K562 (cell line): ENCODE measurements at regions not wholly inside any gene's neighbourhood (a gene's known extent, or its start where the extent isn't known, plus 50 kb on each side); places are given as distances from the start of the nearest gene placed in this dataset.

Experiments used
- ARID4B ChIP-seq: sonication (generic); formaldehyde crosslinking; IDR thresholded peaks from 2 replicates; pipeline ENCODE4 v1.8.0; 2022; ENCODE audit warnings: mild to moderate bottlenecking, missing genetic modification reagents
- CCAR2 ChIP-seq: fragments of 200-400 bp; formaldehyde crosslinking; IDR thresholded peaks from 2 replicates; pipeline ENCODE4 v1.6.1; 2017; ENCODE audit warnings: mild to moderate bottlenecking, low read depth, low read length
- COPS2 ChIP-seq: fragments of 450-650 bp; conservative IDR thresholded peaks from 2 replicates; pipeline ENCODE4 v1.6.1; 2016; ENCODE audit warnings: mild to moderate bottlenecking, moderate library complexity
- CREB5 ChIP-seq: fragments of 250-450 bp; sonication (Bioruptor Pico); IDR thresholded peaks from 2 replicates; pipeline ENCODE4 v1.5.0; 2020; ENCODE audit warnings: mild to moderate bottlenecking
- ELF1 ChIP-seq: fragments of 200-800 bp; sonication (Bioruptor generic); IDR thresholded peaks from 2 replicates; pipeline ENCODE4 v1.6.1; 2016; ENCODE audit warnings: missing genetic modification characterization, missing compliant biosample characterization
- MBD2 ChIP-seq: sonication (generic); IDR thresholded peaks from 2 replicates; pipeline ENCODE4 v1.6.1; 2016; ENCODE audit warnings: low read depth, borderline replicate concordance
- MYBL2 ChIP-seq, 2 experiments: fragments of 450-650 bp in 1 of 2; sonication (generic) in 1 of 2; formaldehyde crosslinking in 1 of 2; IDR thresholded peaks; 2 replicates each; pipeline versions ENCODE4 v1.6.1 to v1.8.1; 2017 to 2022; ENCODE audit warnings: borderline replicate concordance in 1 of 2, inconsistent platforms in 1 of 2, low read depth in 1 of 2, mild to moderate bottlenecking in 1 of 2, missing genetic modification reagents in 1 of 2, moderate library complexity in 1 of 2
- NFE2L1 ChIP-seq: fragments of 450-650 bp; IDR thresholded peaks from 2 replicates; pipeline ENCODE4 v1.6.1; 2016; ENCODE audit warnings: missing genetic modification characterization, low read depth, mild to moderate bottlenecking, missing compliant biosample characterization, moderate library complexity, borderline replicate concordance
- PRDM10 ChIP-seq: fragments of 450-650 bp; IDR thresholded peaks from 2 replicates; pipeline ENCODE4 v1.6.1; 2018; ENCODE audit not compliant: partially characterized antibody
- RBM39 ChIP-seq: fragments of 200-400 bp; formaldehyde crosslinking; optimal IDR thresholded peaks from 2 replicates; pipeline ENCODE3; 2018; ENCODE audit warnings: low read depth, low read length
- SNRNP70 ChIP-seq: fragments of 200-400 bp; formaldehyde crosslinking; optimal IDR thresholded peaks from 2 replicates; pipeline ENCODE3; 2017; ENCODE audit warnings: low read depth, low read length
- TRIM25 ChIP-seq: fragments of 450-650 bp; IDR thresholded peaks from 2 replicates; pipeline ENCODE4 v1.7.0; 2016; ENCODE audit warnings: borderline replicate concordance
- XRCC4 ChIP-seq: IDR thresholded peaks from one replicate; pipeline ENCODE4 v1.6.1; 2011; ENCODE audit not compliant: insufficient read depth, insufficient read length; ENCODE audit errors: extremely low read depth
- ZNF695 ChIP-seq: fragments of 450-650 bp; formaldehyde crosslinking; IDR thresholded peaks from 2 replicates; pipeline ENCODE4 v1.4.0; 2020; ENCODE audit warnings: mild to moderate bottlenecking, moderate library complexity

GRCh38 chr17:27986805-27987684 lies 55.4 kb upstream of the NLK start (continued):
- TF ChIP-seq NFE2L1 (tag) (no peak), RBM39 (no peak), SNRNP70 (no peak), TRIM25 (no peak), CREB5 (no peak), ARID4B (CRISPR knock-in tag) (no peak), MYBL2 (IDR thresholded peaks at IDR 0.05; ENCODE audit: low read depth) (no peak), MYBL2 (CRISPR knock-in tag; IDR thresholded peaks at IDR 0.05; ENCODE audit: borderline replicate concordance) (no peak), COPS2 (no peak), ZNF695 (CRISPR knock-in tag) (no peak), ELF1 (tag) (no peak), PRDM10 (peak; percentile 36), CCAR2 (no peak), XRCC4 (no peak), MBD2 (peak; percentile 86)
